Panc1 (cell line): ENCODE measurements at regions not wholly inside any gene's neighbourhood (a gene's known extent, or its start where the extent isn't known, plus 50 kb on each side); places are given as distances from the start of the nearest gene placed in this dataset.

Source experiments
- ATAC-seq: fragments of 200-7000 bp; cut with Tn5 transposase; 2 replicates; pipeline ENCODE4 v1.9.1; 2020; ENCODE audit warnings: mild to moderate bottlenecking, moderate library complexity
- BruUV-seq: library from RNA; stranded (reverse); fragments of 400-500 nt; replicated peaks from 2 replicates; lab custom pipeline; 2021; lab: Mats Ljungman, UMichigan
- CTCF ChIA-PET: fragments of 300-600 bp; sonication (Branson Sonifier 250); formaldehyde crosslinking; loops from one replicate; lab custom pipeline; 2022; ENCODE audit warnings: antibody characterized with exemption; lab: Charles Lee
- POLR2A ChIA-PET: fragments of 300-600 bp; sonication (Branson Sonifier 250); formaldehyde crosslinking; loops from one replicate; lab custom pipeline; 2022; ENCODE audit warnings: antibody characterized with exemption; lab: Charles Lee
- DNase-seq: peaks from one replicate; pipeline ENCODE4 v3.0.0-alpha.2; 2010; ENCODE audit warnings: low read depth, low spot score
- H3K27ac ChIP-seq: 2 replicates; pipeline ENCODE4 v1.5.1; 2011; ENCODE audit warnings: mild to moderate bottlenecking, low read length, inconsistent platforms
- H3K27me3 ChIP-seq: fragments of 200-500 bp; sonication (Bioruptor generic); 2 replicates; pipeline ENCODE4 v1.6.0; 2014; ENCODE audit warnings: low read length, inconsistent platforms; ENCODE audit not compliant: control insufficient read depth, insufficient read depth
- H3K36me3 ChIP-seq: fragments of 200-500 bp; sonication (Bioruptor generic); 2 replicates; pipeline ENCODE4 v1.5.1; 2014; ENCODE audit warnings: inconsistent platforms, mild to moderate bottlenecking, low read length, moderate library complexity; ENCODE audit not compliant: control insufficient read depth, insufficient read depth
- H3K4me1 ChIP-seq: 2 replicates; pipeline ENCODE4 v1.5.1; 2011; ENCODE audit warnings: inconsistent platforms, mild to moderate bottlenecking, low read length, moderate library complexity; ENCODE audit not compliant: control insufficient read depth, insufficient read depth
- H3K4me3 ChIP-seq, 2 experiments: 2 replicates each; pipeline ENCODE4 v1.5.1; 2011 to 2012; ENCODE audit warnings: low read depth in 2 of 2, low read length in 2 of 2, mild to moderate bottlenecking in 2 of 2, inconsistent platforms in 1 of 2, moderate library complexity in 1 of 2
- H3K9me3 ChIP-seq: fragments of 200-500 bp; sonication (Bioruptor generic); 2 replicates; pipeline ENCODE4 v1.5.1; 2014; ENCODE audit warnings: low read depth, mild to moderate bottlenecking, inconsistent platforms, low read length, moderate library complexity; ENCODE audit not compliant: control insufficient read depth, insufficient read depth
- CTCF ChIP-seq: fragments of 450-650 bp; IDR thresholded peaks from 2 replicates; pipeline ENCODE4 v1.5.1; 2017; ENCODE audit warnings: mild to moderate bottlenecking
- POLR2AphosphoS5 ChIP-seq: IDR thresholded peaks from 2 replicates; pipeline ENCODE4 v1.6.1; 2012; ENCODE audit warnings: mild to moderate bottlenecking, low read depth, low read length, moderate library complexity
- REST ChIP-seq, 2 experiments: IDR thresholded peaks; 2 replicates each; pipeline ENCODE4 v1.6.1; 2011 to 2012; ENCODE audit warnings: low read depth in 2 of 2, control low read depth in 1 of 2, low read length in 1 of 2, mild to moderate bottlenecking in 1 of 2, moderate library complexity in 1 of 2; ENCODE audit not compliant: insufficient read depth in 1 of 2
- SIN3A ChIP-seq: IDR thresholded peaks from 2 replicates; pipeline ENCODE4 v1.6.1; 2012; ENCODE audit warnings: low read depth, mild to moderate bottlenecking, low read length, moderate library complexity, borderline replicate concordance; ENCODE audit not compliant: insufficient read depth
- TCF7L2 ChIP-seq: IDR thresholded peaks from 2 replicates; pipeline ENCODE4 v1.6.1; 2011; ENCODE audit warnings: mild to moderate bottlenecking, low read depth, low read length, inconsistent platforms
- in situ Hi-C: cut with HindIII; loops from 2 replicates; pipeline ENCODE4 v1.10.0; 2016; ENCODE audit warnings: low sequenced_read_pairs, low pct_unique_long_range_greater_than_20kb
- intact Hi-C: fragments of 100-400 bp; cut with micrococcal nuclease; formaldehyde crosslinking; loops from one replicate; pipeline ENCODE4 v1.10.0; 2022; ENCODE audit not compliant: unreplicated experiment

GRCh38 chr11:101807531-101807930, 107.3 kb upstream of the CEP126 start:
- BruUV-seq, result no TSS peak
- TF ChIP-seq CTCF, result no peak
- TF ChIP-seq POLR2AphosphoS5, result no peak
- TF ChIP-seq REST (IDR thresholded peaks at IDR 0.05; ENCODE audit: insufficient read depth in 1 of 2, low read depth in 2 of 2, low read length in 1 of 2), result no peak
- no peak for TF ChIP-seq SIN3A
- TF ChIP-seq TCF7L2, result no peak
- Histone ChIP-seq H3K36me3 (no peaks in the 10 kb centered on the region), H3K27me3 (no peaks in the 10 kb centered on the region), H3K9me3 (no peaks in the 10 kb centered on the region), H3K4me1 (no peaks in the 10 kb centered on the region), H3K4me3 (no peak overlapping the region), H3K27ac (no peak overlapping the region)
- ChIA-PET POLR2A (no interaction called here), CTCF (no interaction called here)
- DNase-seq (no peak), ATAC-seq (no peak)
- intact Hi-C loops, result no loop called here
- in situ Hi-C loops, result no loop called here

GRCh38 chr11:101803651-101804050, 111.2 kb upstream of the CEP126 start:
- no peak for TF ChIP-seq TCF7L2
- no peak for TF ChIP-seq CTCF
- POLR2A ChIA-PET, result interaction anchor here (0.6 kb wide), 1 partner anchor 10 kb away, joined by 8 read pairs; no protein-coding TSS in a partner anchor
- Histone ChIP-seq H3K9me3 (no peaks in the 10 kb centered on the region), H3K27me3 (no peaks in the 10 kb centered on the region), H3K36me3 (no peaks in the 10 kb centered on the region), H3K27ac (no peak overlapping the region), H3K4me1 (no peaks in the 10 kb centered on the region), H3K4me3 (no peak overlapping the region)
- no TSS peak for BruUV-seq
- in situ Hi-C loops, result no loop called here
- intact Hi-C loops, result no loop called here
- DNase-seq (no peak), ATAC-seq (no peak)
- CTCF ChIA-PET, result no interaction called here

GRCh38 chr11:101797335-101797734, 117.5 kb upstream of the CEP126 start:
- H3K4me3 ChIP-seq, result no peak overlapping the region
- DNase-seq (no peak), ATAC-seq (no peak)
- no peak for TF ChIP-seq REST (IDR thresholded peaks at IDR 0.05; ENCODE audit: insufficient read depth in 1 of 2, low read depth in 2 of 2, low read length in 1 of 2)
- TF ChIP-seq TCF7L2, result no peak
- TF ChIP-seq CTCF, result no peak
- no peak for TF ChIP-seq SIN3A
- no peak for TF ChIP-seq POLR2AphosphoS5
- no peaks in the 10 kb centered on the region for H3K36me3 ChIP-seq
- intact Hi-C loops, result no loop called here
- in situ Hi-C loops, result no loop called here
- POLR2A ChIA-PET, result no interaction called here
- H3K27me3 ChIP-seq, result no peaks in the 10 kb centered on the region
- BruUV-seq, result no TSS peak
- no peaks in the 10 kb centered on the region for H3K9me3 ChIP-seq
- no peak overlapping the region for H3K27ac ChIP-seq
- CTCF ChIA-PET, result no interaction called here
- H3K4me1 ChIP-seq, result no peaks in the 10 kb centered on the region
